Erythroblast (primary cell): ENCODE measurements at regions not wholly inside any gene's neighbourhood (a gene's known extent, or its start where the extent isn't known, plus 50 kb on each side); places are given as distances from the start of the nearest gene placed in this dataset.

Experiments used
- GATA1 ChIP-seq: IDR thresholded peaks from 2 replicates; pipeline ENCODE4 v1.6.1; 2011; ENCODE audit warnings: low read depth, mild to moderate bottlenecking, control low read depth, low read length, moderate library complexity
- POLR2A ChIP-seq: IDR thresholded peaks from 2 replicates; pipeline ENCODE4 v1.6.1; 2011; ENCODE audit warnings: mild to moderate bottlenecking, low read length

GRCh38 chr2:145343287-145343686 is 823.4 kb upstream of the ZEB2 start:
- TF ChIP-seq POLR2A (no peak), GATA1 (no peak)
